Mucosa of descending colon (tissue), 3 donors: ENCODE measurements at regions not wholly inside any gene's neighbourhood (a gene's known extent, or its start where the extent isn't known, plus 50 kb on each side); places are given as distances from the start of the nearest gene placed in this dataset.

Experiments used
- ATAC-seq: fragments of 200-7000 bp; cut with Tn5 transposase; one replicate; pipeline ENCODE4 v1.9.1; 2020; ENCODE audit warnings: mild to moderate bottlenecking, moderate library complexity
- DNase-seq, 3 donors: peaks; one replicate each; pipeline ENCODE4 v3.0.0-alpha.2; 2020
- H3K36me3 ChIP-seq: fragments of 200-600 bp; one replicate; pipeline ENCODE4 v1.8.0; 2021; ENCODE audit warnings: low read depth, mild to moderate bottlenecking
- H3K4me1 ChIP-seq: fragments of 200-600 bp; one replicate; pipeline ENCODE4 v1.8.0; 2021; ENCODE audit warnings: low read depth, mild to moderate bottlenecking
- H3K4me3 ChIP-seq: fragments of 200-600 bp; one replicate; pipeline ENCODE4 v1.8.0; 2021; ENCODE audit warnings: mild to moderate bottlenecking
- H3K9me3 ChIP-seq: fragments of 200-600 bp; one replicate; pipeline ENCODE4 v1.8.0; 2021; ENCODE audit warnings: mild to moderate bottlenecking
- intact Hi-C, 2 donors: fragments of 100-400 bp; cut with DNase I in 1 of 2; cut with micrococcal nuclease in 1 of 2; formaldehyde crosslinking; loops; one replicate each; pipeline versions ENCODE4 v1.11.0 to v1.11.1; 2022; cut with DNase I, micrococcal nuclease
- TF ChIP-seq, protein P1 (sequence below): fragments of 200-600 bp; IDR thresholded peaks from one replicate; pipeline ENCODE4 v1.8.0; 2022; ENCODE audit warnings: antibody characterized with exemption, mild to moderate bottlenecking
- donor health status: DM: no; HTN: no; CAD: no; lungs with moderate emphysema.
- donor health status: DM: no; HTN: no; CAD: no.
- donor health status: DM: no; HTN: yes; CAD: no.

- Histone ChIP-seq H3K36me3 (no peaks in the 10 kb centered on the region), H3K4me1 (no peaks in the 10 kb centered on the region), H3K4me3 (no peak overlapping the region), H3K9me3 (no peaks in the 10 kb centered on the region)
- TF ChIP-seq, protein P1, sequence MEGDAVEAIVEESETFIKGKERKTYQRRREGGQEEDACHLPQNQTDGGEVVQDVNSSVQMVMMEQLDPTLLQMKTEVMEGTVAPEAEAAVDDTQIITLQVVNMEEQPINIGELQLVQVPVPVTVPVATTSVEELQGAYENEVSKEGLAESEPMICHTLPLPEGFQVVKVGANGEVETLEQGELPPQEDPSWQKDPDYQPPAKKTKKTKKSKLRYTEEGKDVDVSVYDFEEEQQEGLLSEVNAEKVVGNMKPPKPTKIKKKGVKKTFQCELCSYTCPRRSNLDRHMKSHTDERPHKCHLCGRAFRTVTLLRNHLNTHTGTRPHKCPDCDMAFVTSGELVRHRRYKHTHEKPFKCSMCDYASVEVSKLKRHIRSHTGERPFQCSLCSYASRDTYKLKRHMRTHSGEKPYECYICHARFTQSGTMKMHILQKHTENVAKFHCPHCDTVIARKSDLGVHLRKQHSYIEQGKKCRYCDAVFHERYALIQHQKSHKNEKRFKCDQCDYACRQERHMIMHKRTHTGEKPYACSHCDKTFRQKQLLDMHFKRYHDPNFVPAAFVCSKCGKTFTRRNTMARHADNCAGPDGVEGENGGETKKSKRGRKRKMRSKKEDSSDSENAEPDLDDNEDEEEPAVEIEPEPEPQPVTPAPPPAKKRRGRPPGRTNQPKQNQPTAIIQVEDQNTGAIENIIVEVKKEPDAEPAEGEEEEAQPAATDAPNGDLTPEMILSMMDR = no peak
- no peak for DNase-seq
- intact Hi-C loops = no loop called here
- no peak for ATAC-seq
Measured at GRCh38 chr9:96062854-96063253, 187.4 kb downstream of the ERCC6L2 start.

DNA sequence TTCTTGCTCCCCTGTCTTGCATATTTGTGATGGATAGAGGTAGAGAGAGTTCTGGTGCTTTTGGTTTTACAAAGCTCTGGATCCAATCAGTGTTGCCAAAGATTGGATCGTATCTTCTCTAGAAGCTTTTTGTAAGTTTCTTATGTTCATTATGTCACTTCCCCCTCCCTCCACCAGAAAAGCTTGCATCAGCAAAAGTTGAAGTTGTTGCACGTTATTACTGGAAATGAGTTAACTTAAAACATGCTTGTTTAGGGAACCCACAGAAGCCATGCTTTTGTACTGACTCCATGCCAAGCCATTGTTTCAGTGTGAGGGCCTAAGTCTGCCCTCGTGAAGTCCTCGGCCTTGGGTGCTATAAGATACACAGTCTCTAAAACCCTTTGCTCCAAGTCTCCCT is 186.5 kb downstream of the ERCC6L2 start:
- TF ChIP-seq, protein P1 = no peak
- Histone ChIP-seq H3K36me3 (no peaks in the 10 kb centered on the region), H3K4me1 (no peaks in the 10 kb centered on the region), H3K9me3 (no peaks in the 10 kb centered on the region), H3K4me3 (no peak overlapping the region)
- intact Hi-C loops = no loop called here
- ATAC-seq = peak; percentile 16
- no peak for DNase-seq

- ATAC-seq = peak; percentile 66
- Histone ChIP-seq H3K9me3 (no peaks in the 10 kb centered on the region), H3K4me3 (no peak overlapping the region), H3K4me1 (no peaks in the 10 kb centered on the region), H3K36me3 (no peaks in the 10 kb centered on the region)
- DNase-seq = peak in 1 of 3 donors; percentile 44
- intact Hi-C loops = no loop called here
- TF ChIP-seq, protein P1 = no peak
Measured at GRCh38 chr9:96061293-96061987, 185.9 kb downstream of the ERCC6L2 start.

- Histone ChIP-seq H3K36me3 (no peaks in the 10 kb centered on the region), H3K9me3 (no peaks in the 10 kb centered on the region), H3K4me1 (no peaks in the 10 kb centered on the region), H3K4me3 (no peak overlapping the region)
- ATAC-seq (no peak), DNase-seq (no peak)
- intact Hi-C loops = no loop called here
- TF ChIP-seq, protein P1 = no peak
Measured at GRCh38 chr9:96058218-96058617, 182.7 kb downstream of the ERCC6L2 start.

DNA sequence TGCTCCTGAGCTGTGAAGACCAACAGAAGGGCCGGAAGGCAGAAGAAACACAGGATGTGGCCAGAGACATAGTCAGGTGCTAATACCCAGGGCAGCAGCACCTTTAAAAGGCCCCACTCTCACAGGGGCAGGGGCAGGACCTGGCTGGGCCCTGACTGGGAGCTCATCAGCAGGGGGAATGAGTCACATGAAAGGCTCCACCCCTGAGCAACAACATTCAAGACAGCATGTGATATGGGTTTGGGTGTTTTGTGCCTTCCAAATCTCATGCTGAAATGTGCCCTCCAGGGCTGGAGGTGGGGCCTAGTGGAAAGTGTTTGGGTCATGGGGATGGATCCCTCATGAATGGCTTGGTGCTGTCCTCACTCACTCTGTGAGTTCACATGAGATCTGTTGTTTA is 181.7 kb downstream of the ERCC6L2 start:
- intact Hi-C loops = no loop called here
- DNase-seq = no peak

More for the DNA sequence above, 181.7 kb downstream of the ERCC6L2 start:
- H3K4me1 ChIP-seq = no peaks in the 10 kb centered on the region
- TF ChIP-seq, protein P1 = no peak
- no peak overlapping the region for H3K4me3 ChIP-seq
- no peaks in the 10 kb centered on the region for H3K9me3 ChIP-seq
- H3K36me3 ChIP-seq = no peaks in the 10 kb centered on the region
- peak; percentile 34 for ATAC-seq
